GM21381 (cell line): ENCODE measurements at regions not wholly inside any gene's neighbourhood (a gene's known extent, or its start where the extent isn't known, plus 50 kb on each side); places are given as distances from the start of the nearest gene placed in this dataset.
A peak's percentile ranks its signal among the peaks of the same experiment; 100 is the strongest.
"Not testable (repeated sequence)": the region's sequence is repeated elsewhere in the genome, so short reads cannot be mapped to it uniquely, and the experiment has no call there.

ENCODE experiments used
- ATAC-seq: cut with Tn5 transposase; IDR thresholded peaks from one replicate; pipeline ENCODE4 v1.9.1; 2021; ENCODE audit warnings: mild to moderate bottlenecking, moderate library complexity; ENCODE audit not compliant: unreplicated experiment

- not testable (repeated sequence) for ATAC-seq
These were observed 126.7 kb downstream of the PJA2 start for GRCh38 chr5:109283086-109283485.

GRCh38 chr5:109281136-109281690, 128.6 kb downstream of the PJA2 start:
- no peak for ATAC-seq

- ATAC-seq, result no peak
These were observed 131.6 kb downstream of the PJA2 start for GRCh38 chr5:109278141-109278540.

- ATAC-seq, result no peak
These were observed 133.9 kb downstream of the PJA2 start for GRCh38 chr5:109275919-109276318.

GRCh38 chr5:109273594-109273993, 136.2 kb downstream of the PJA2 start:
- no peak for ATAC-seq

- ATAC-seq, result no peak
These were observed 142.5 kb downstream of the PJA2 start for GRCh38 chr5:109267283-109267682.

GRCh38 chr5:109258755-109259154, 151.0 kb downstream of the PJA2 start:
- ATAC-seq, result no peak

GRCh38 chr5:109256486-109256885, 153.3 kb downstream of the PJA2 start:
- no peak for ATAC-seq

GRCh38 chr5:109254511-109254910, 155.3 kb downstream of the PJA2 start:
- ATAC-seq, result no peak

GRCh38 chr5:109253262-109253661, 156.5 kb downstream of the PJA2 start:
- no peak for ATAC-seq

- no peak for ATAC-seq
These were observed 157.0 kb downstream of the PJA2 start for GRCh38 chr5:109252731-109253130.

- ATAC-seq, result no peak
These were observed 159.0 kb downstream of the PJA2 start for GRCh38 chr5:109250533-109251329.

- no peak for ATAC-seq
These were observed 159.7 kb downstream of the PJA2 start for GRCh38 chr5:109250080-109250479.

- ATAC-seq, result no peak
These were observed 160.6 kb downstream of the PJA2 start for GRCh38 chr5:109249126-109249525.

GRCh38 chr5:109247986-109248385, 161.8 kb downstream of the PJA2 start:
- ATAC-seq, result peak; percentile 71

GRCh38 chr5:109246841-109247592, 162.8 kb downstream of the PJA2 start:
- ATAC-seq, result no peak
